ENCODE measurements at regions not wholly inside any gene's neighbourhood (a gene's known extent, or its start where the extent isn't known, plus 50 kb on each side); places are given as distances from the start of the nearest gene placed in this dataset.

- ChIA-PET CTCF (interaction anchor here (0.7 to 2.4 kb wide), 6 partner anchors 8 to 209 kb away, joined by 3 to 13 read pairs (median 5); no protein-coding TSS in a partner anchor), POLR2A (interaction anchor here (0.8 to 1.1 kb wide), 2 partner anchors 43 to 139 kb away, joined by 3 to 7 read pairs; no protein-coding TSS in a partner anchor)
- intact Hi-C loops (cut with DNase I, micrococcal nuclease), result loop anchor here in 1 of 2 experiments (2.0 kb wide), 1 partner anchor 211 kb away; no protein-coding TSS in a partner anchor
- Mint-ChIP-seq H3K27me3 (peaks cover 23% of the 10 kb centered on the region), H3K4me1 (ENCODE audit: low read depth) (peaks cover 6% of the 10 kb centered on the region), H3K4me3 (no peak overlapping the region), H3K27ac (no peak overlapping the region), H3K9me3 (no peaks in the 10 kb centered on the region), H3K36me3 (ENCODE audit: low read depth) (no peaks in the 10 kb centered on the region)
- H3K4me1 ChIP-seq (ENCODE audit: insufficient read depth, low read length), result peaks cover 7% of the 10 kb centered on the region
- no peak overlapping the region for H3K4me3 ChIP-seq (ENCODE audit: low read length)
- DNase-seq (peak in 11 of 14 experiments; percentile 13 to 68 (median 22)), ATAC-seq (ENCODE audit: poor library complexity) (peak; percentile 58)
- peak; percentile 65 for TF ChIP-seq CTCF (IDR thresholded peaks at IDR 0.05)
- H3K27ac ChIP-seq (ENCODE audit: low read depth in 1 of 2, low read length in 2 of 2), result no peak overlapping the region
- H3K27me3 ChIP-seq (ENCODE audit: control insufficient read depth in 1 of 2, insufficient read depth in 2 of 2, low read length in 2 of 2), result peaks cover 0 to 6% of the 10 kb centered on the region in 2 experiments
- no peaks in the 10 kb centered on the region for H3K9me3 ChIP-seq (ENCODE audit: control insufficient read depth in 1 of 2, insufficient read depth in 1 of 2, low read length in 2 of 2)
- no peaks in the 10 kb centered on the region for H3K36me3 ChIP-seq (ENCODE audit: insufficient read depth, low read length)
Observed at GRCh38 chr22:22745225-22746060, 101.0 kb downstream of the GGTLC2 start.

- ATAC-seq (ENCODE audit: poor library complexity), result no peak
- ChIA-PET POLR2A (interaction anchor here (0.8 to 1.1 kb wide), 2 partner anchors 42 to 138 kb away, joined by 3 to 7 read pairs; no protein-coding TSS in a partner anchor), CTCF (interaction anchor here (1.1 to 2.4 kb wide), 5 partner anchors 8 to 208 kb away, joined by 3 to 13 read pairs (median 5); no protein-coding TSS in a partner anchor)
- Mint-ChIP-seq H3K36me3 (ENCODE audit: low read depth) (no peaks in the 10 kb centered on the region), H3K4me3 (no peak overlapping the region), H3K27ac (no peak overlapping the region), H3K9me3 (no peaks in the 10 kb centered on the region), H3K4me1 (ENCODE audit: low read depth) (peaks cover 6% of the 10 kb centered on the region), H3K27me3 (peaks cover 16% of the 10 kb centered on the region)
- no peak overlapping the region for H3K4me3 ChIP-seq (ENCODE audit: low read length)
- peaks cover 7% of the 10 kb centered on the region for H3K4me1 ChIP-seq (ENCODE audit: insufficient read depth, low read length)
- H3K9me3 ChIP-seq (ENCODE audit: control insufficient read depth in 1 of 2, insufficient read depth in 1 of 2, low read length in 2 of 2), result no peaks in the 10 kb centered on the region
- no peak overlapping the region for H3K27ac ChIP-seq (ENCODE audit: low read depth in 1 of 2, low read length in 2 of 2)
- peaks cover 0 to 6% of the 10 kb centered on the region in 2 experiments for H3K27me3 ChIP-seq (ENCODE audit: control insufficient read depth in 1 of 2, insufficient read depth in 2 of 2, low read length in 2 of 2)
- no peak for TF ChIP-seq CTCF (IDR thresholded peaks at IDR 0.05)
- H3K36me3 ChIP-seq (ENCODE audit: insufficient read depth, low read length), result no peaks in the 10 kb centered on the region
- intact Hi-C loops (cut with DNase I, micrococcal nuclease), result loop anchor here in 1 of 2 experiments (2.0 kb wide), 1 partner anchor 210 kb away; no protein-coding TSS in a partner anchor
- DNase-seq, result no peak
Observed at GRCh38 chr22:22746061-22746962, 101.9 kb downstream of the GGTLC2 start.
